GM10248 (cell line): ENCODE measurements at regions not wholly inside any gene's neighbourhood (a gene's known extent, or its start where the extent isn't known, plus 50 kb on each side); places are given as distances from the start of the nearest gene placed in this dataset.

Source experiments
- CTCF ChIA-PET: fragments of 300-600 bp; sonication (Branson Sonifier 250); formaldehyde crosslinking; extraction: SDS; loops from one replicate; lab custom pipeline; 2021; ENCODE audit warnings: antibody characterized with exemption; lab: Yijun Ruan, JAX
- POLR2A ChIA-PET: fragments of 350-650 bp; sonication (Branson Sonifier 250); formaldehyde crosslinking; extraction: SDS; loops from one replicate; lab custom pipeline; 2020; ENCODE audit warnings: antibody characterized with exemption; lab: Yijun Ruan, JAX
- DNase-seq: peaks from one replicate; pipeline ENCODE4 v3.0.0; 2012; ENCODE audit errors: extremely low spot score
- CTCF ChIP-seq: IDR thresholded peaks from 2 replicates; pipeline ENCODE4 v1.5.1; 2012; ENCODE audit warnings: mild to moderate bottlenecking, low read depth; ENCODE audit errors: extremely low read depth, missing control alignments, control extremely low read depth

DNA sequence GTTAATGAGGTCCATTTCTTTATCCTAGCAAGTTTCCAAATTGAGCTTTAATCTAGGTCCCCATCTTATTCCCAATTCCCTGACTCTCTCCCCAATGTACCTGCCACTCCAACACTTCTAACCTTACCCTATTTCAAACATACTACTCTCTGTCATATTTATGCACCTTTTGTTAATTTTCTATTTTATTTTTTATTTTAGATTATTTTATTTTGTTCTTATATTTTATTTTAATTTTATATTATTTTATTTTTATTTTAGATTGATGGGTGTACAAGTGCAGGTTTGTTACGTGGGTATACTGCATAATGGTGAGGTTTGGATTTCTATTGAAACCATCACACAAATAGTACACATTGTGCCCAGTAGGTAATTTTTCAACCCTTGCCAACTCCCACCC is 333.9 kb upstream of the ERCC4 start:
- ChIA-PET POLR2A (no interaction called here), CTCF (interaction anchor here (1.3 kb wide), 1 partner anchor 22 kb away, joined by 3 read pairs; no protein-coding TSS in a partner anchor)
- DNase-seq: no peak
- no peak for TF ChIP-seq CTCF

- TF ChIP-seq CTCF: no peak
- CTCF ChIA-PET: interaction anchor here (1.3 kb wide), 1 partner anchor 21 kb away, joined by 3 read pairs; no protein-coding TSS in a partner anchor
- POLR2A ChIA-PET: no interaction called here
- DNase-seq: no peak
Measured at GRCh38 chr16:13587181-13587580, 332.8 kb upstream of the ERCC4 start.

DNA sequence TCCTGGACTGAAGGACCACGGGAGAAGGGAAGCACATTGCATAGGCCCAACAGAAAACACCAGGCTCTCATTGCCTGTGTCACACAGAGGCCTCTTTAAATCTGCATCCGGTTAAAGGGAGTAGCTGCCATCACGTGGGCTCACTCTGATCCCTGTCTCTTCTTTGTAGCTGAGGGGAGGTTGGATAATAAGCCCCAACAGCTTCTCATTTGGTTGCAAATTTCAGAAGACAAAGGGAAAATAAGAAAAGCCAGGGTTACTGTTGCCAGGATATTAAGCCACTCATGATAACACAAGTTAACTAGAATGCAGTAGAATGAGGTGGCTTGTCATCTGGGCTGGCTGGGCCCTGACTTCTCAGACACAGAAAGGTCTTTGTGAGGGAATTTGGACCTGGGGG is 325.1 kb upstream of the ERCC4 start:
- no peak for DNase-seq
- ChIA-PET CTCF (no interaction called here), POLR2A (no interaction called here)
- no peak for TF ChIP-seq CTCF

DNA sequence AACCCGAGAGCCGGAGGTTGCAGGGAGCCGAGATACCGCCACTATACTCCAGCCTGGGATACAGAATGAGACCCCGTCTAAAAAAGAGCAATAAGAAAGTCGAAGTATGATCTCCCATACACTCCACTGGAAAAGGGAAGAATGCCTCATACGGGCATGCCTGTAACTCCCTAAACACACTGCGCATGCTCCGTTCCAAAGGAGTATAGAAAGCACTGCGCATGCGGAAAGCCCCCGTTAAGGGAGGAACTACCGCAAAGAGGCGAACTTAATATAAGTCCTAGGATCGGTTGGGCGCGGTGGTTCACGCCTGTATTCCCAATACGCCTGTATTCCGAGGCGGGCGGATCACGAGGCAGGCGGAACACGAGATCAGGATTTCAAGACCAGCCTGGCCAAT is 313.1 kb upstream of the ERCC4 start:
- POLR2A ChIA-PET: no interaction called here
- CTCF ChIA-PET: no interaction called here
- DNase-seq: no peak
- no peak for TF ChIP-seq CTCF

DNA sequence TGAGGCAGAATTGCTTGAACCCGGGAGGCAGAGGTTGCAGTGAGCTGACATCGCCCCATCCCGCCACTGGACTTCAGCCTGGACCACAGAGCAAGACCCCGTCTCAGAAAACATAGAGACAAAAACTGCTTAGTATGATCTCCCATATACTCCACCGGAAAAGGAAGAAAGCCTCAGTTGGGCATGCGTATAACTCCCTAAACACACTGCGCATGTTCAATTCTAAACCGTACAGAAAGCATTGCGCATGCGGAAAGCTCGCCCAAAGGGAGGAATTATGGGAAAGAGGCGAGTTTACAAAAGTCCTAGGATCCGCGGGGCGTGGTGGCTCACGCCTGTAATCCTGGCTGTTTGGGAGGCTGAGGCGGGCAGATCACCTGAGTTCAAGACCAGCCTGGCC is 312.7 kb upstream of the ERCC4 start:
- ChIA-PET POLR2A (no interaction called here), CTCF (interaction anchor here (1.4 kb wide), 1 partner anchor 21 kb away, joined by 3 read pairs; no protein-coding TSS in a partner anchor)
- no peak for TF ChIP-seq CTCF
- no peak for DNase-seq

GRCh38 chr16:13611596-13611995 is 308.4 kb upstream of the ERCC4 start:
- CTCF ChIA-PET: no interaction called here

More at GRCh38 chr16:13611596-13611995, 308.4 kb upstream of the ERCC4 start:
- no peak for DNase-seq
- TF ChIP-seq CTCF: no peak
- POLR2A ChIA-PET: no interaction called here
